HTR-8/SVneo (cell line): ENCODE measurements at regions not wholly inside any gene's neighbourhood (a gene's known extent, or its start where the extent isn't known, plus 50 kb on each side); places are given as distances from the start of the nearest gene placed in this dataset.
"Not testable (repeated sequence)": the region's sequence is repeated elsewhere in the genome, so short reads cannot be mapped to it uniquely, and the experiment has no call there.

Source experiments
- DNase-seq: peaks from one replicate; pipeline ENCODE4 v3.0.0; 2011; ENCODE audit warnings: low spot score, mixed read lengths; ENCODE audit not compliant: insufficient read length
- FAIRE-seq: peaks from 2 replicates; lab custom pipeline; 2011; peaks lifted over from hg19 to GRCh38; lab: Jason Lieb, UNC

- FAIRE-seq = no peak
- DNase-seq = no peak
These were observed 57.7 kb downstream of the SOX3 start for GRCh38 chrX:140447150-140447549.

- no peak for FAIRE-seq
These were observed 64.0 kb downstream of the SOX3 start for GRCh38 chrX:140440876-140441275.

GRCh38 chrX:140439476-140439875, 65.4 kb downstream of the SOX3 start:
- DNase-seq (no peak), FAIRE-seq (no peak)

More at GRCh38 chrX:140440876-140441275, 64.0 kb downstream of the SOX3 start:
- no peak for DNase-seq

- FAIRE-seq (no peak), DNase-seq (no peak)
These were observed 70.5 kb downstream of the SOX3 start for GRCh38 chrX:140434347-140434746.

- DNase-seq (no peak), FAIRE-seq (no peak)
These were observed 71.3 kb downstream of the SOX3 start for GRCh38 chrX:140433582-140433981.

GRCh38 chrX:140432346-140433175, 72.3 kb downstream of the SOX3 start:
- DNase-seq (no peak), FAIRE-seq (no peak)

GRCh38 chrX:140431521-140431920, 73.3 kb downstream of the SOX3 start:
- FAIRE-seq (no peak), DNase-seq (no peak)

- FAIRE-seq (no peak), DNase-seq (no peak)
These were observed 79.0 kb downstream of the SOX3 start for GRCh38 chrX:140425712-140426395.

GRCh38 chrX:140422501-140422900, 82.4 kb downstream of the SOX3 start:
- FAIRE-seq (no peak), DNase-seq (no peak)

- not testable (repeated sequence) for DNase-seq, FAIRE-seq
These were observed 102.7 kb downstream of the SOX3 start for GRCh38 chrX:140402131-140402530.

GRCh38 chrX:140396326-140396725, 108.5 kb downstream of the SOX3 start:
- FAIRE-seq = not testable (repeated sequence)

GRCh38 chrX:140393507-140393906, 111.4 kb downstream of the SOX3 start:
- no peak for FAIRE-seq
- DNase-seq = no peak

More at GRCh38 chrX:140396326-140396725, 108.5 kb downstream of the SOX3 start:
- DNase-seq = not testable (repeated sequence)

GRCh38 chrX:140391313-140391712, 113.6 kb downstream of the SOX3 start:
- FAIRE-seq (no peak), DNase-seq (no peak)

- FAIRE-seq (no peak), DNase-seq (no peak)
These were observed 115.5 kb downstream of the SOX3 start for GRCh38 chrX:140389331-140389730.

GRCh38 chrX:140362861-140363260, 142.0 kb downstream of the SOX3 start:
- DNase-seq = no peak
- FAIRE-seq = no peak

GRCh38 chrX:140360924-140361323, 143.9 kb downstream of the SOX3 start:
- DNase-seq (no peak), FAIRE-seq (no peak)

- no peak for FAIRE-seq
- no peak for DNase-seq
These were observed 144.6 kb downstream of the SOX3 start for GRCh38 chrX:140360284-140360683.

- no peak for DNase-seq
- no peak for FAIRE-seq
These were observed 148.9 kb downstream of the SOX3 start for GRCh38 chrX:140355922-140356321.

- DNase-seq (no peak), FAIRE-seq (no peak)
These were observed 149.4 kb downstream of the SOX3 start for GRCh38 chrX:140355429-140355828.

GRCh38 chrX:140354431-140355120, 150.3 kb downstream of the SOX3 start:
- DNase-seq (no peak), FAIRE-seq (no peak)

GRCh38 chrX:140346729-140347128, 158.1 kb downstream of the SOX3 start:
- FAIRE-seq (no peak), DNase-seq (no peak)
